Stomach (tissue), 8 donors: ENCODE measurements at regions not wholly inside any gene's neighbourhood (a gene's known extent, or its start where the extent isn't known, plus 50 kb on each side); places are given as distances from the start of the nearest gene placed in this dataset.

Experiments
- DNase-seq, 2 donors: peaks; one replicate each; pipeline versions ENCODE4 v3.0.0 to v3.0.0-alpha.2; 2013 to 2019
- H3K27ac ChIP-seq, 5 donors: fragments of 200-600 bp in 4 of 5; sonication (generic) in 4 of 5; one replicate each; pipeline ENCODE4 v1.5.1; 2013 to 2019; ENCODE audit warnings: mild to moderate bottlenecking in 1 of 5, moderate library complexity in 1 of 5
- H3K27me3 ChIP-seq, 3 donors: fragments of 200-600 bp; sonication (generic); one replicate each; pipeline ENCODE4 v1.5.1; 2017 to 2019; ENCODE audit warnings: mixed run types in 1 of 3
- H3K36me3 ChIP-seq, 4 donors: fragments of 200-600 bp; sonication (generic); 1 replicate in 3 of 4; 2 replicates in 1 of 4; pipeline ENCODE4 v1.5.1; 2016 to 2019
- H3K4me1 ChIP-seq, 4 donors: fragments of 200-600 bp; sonication (generic); one replicate each; pipeline ENCODE4 v1.5.1; 2016 to 2019
- H3K4me3 ChIP-seq, 4 donors: fragments of 200-600 bp; sonication (generic) in 3 of 4; one replicate each; pipeline ENCODE4 v1.5.1; 2016 to 2019; ENCODE audit warnings: mild to moderate bottlenecking in 1 of 4
- H3K9me3 ChIP-seq, 4 donors: fragments of 200-600 bp; sonication (generic); one replicate each; pipeline ENCODE4 v1.5.1; 2016 to 2019
- EP300 ChIP-seq: sonication (generic); formaldehyde crosslinking; IDR thresholded peaks from one replicate; pipeline ENCODE4 v1.6.1; 2017; ENCODE audit warnings: antibody characterized with exemption
- POLR2A ChIP-seq, 4 donors: fragments of 450-650 bp; IDR thresholded peaks; one replicate each; pipeline ENCODE4 v1.6.1; 2016; ENCODE audit warnings: antibody characterized with exemption in 4 of 4, control low read depth in 2 of 4, mild to moderate bottlenecking in 1 of 4, moderate library complexity in 1 of 4
- POLR2AphosphoS5 ChIP-seq, 3 donors: sonication (generic); formaldehyde crosslinking; IDR thresholded peaks; one replicate each; pipeline ENCODE4 v1.6.1; 2016; ENCODE audit warnings: antibody characterized with exemption in 3 of 3
- WGBS, 5 donors: extraction: QIAGEN DNeasy Blood & Tissue Kit in 3 of 5; methylation state at CpG; one replicate each; pipeline versions ENCODE4 v1.1.5 to v1.1.7; 2013 to 2018; 5-methylcytosine and 5-hydroxymethylcytosine counted together
- intact Hi-C: fragments of 100-400 bp; cut with DNase I; formaldehyde crosslinking; loops from one replicate; pipeline ENCODE4 v1.15.1; 2023; ENCODE audit warnings: low total_unique reads
- TF ChIP-seq, protein P1 (sequence below), 7 experiments: fragments of 450-650 bp in 4 of 7; fragments of 200-600 bp in 3 of 7; sonication (generic) in 3 of 7; IDR thresholded peaks; one replicate each; pipeline ENCODE4 v1.5.1; 2016 to 2019; ENCODE audit warnings: antibody characterized with exemption in 7 of 7, control low read depth in 2 of 7, mild to moderate bottlenecking in 1 of 7
- donor health status: healthy with polysubstance abuse.
- donor health status: Bipolar disorder and iron deficiency.
- donor health status: healthy.

DNA sequence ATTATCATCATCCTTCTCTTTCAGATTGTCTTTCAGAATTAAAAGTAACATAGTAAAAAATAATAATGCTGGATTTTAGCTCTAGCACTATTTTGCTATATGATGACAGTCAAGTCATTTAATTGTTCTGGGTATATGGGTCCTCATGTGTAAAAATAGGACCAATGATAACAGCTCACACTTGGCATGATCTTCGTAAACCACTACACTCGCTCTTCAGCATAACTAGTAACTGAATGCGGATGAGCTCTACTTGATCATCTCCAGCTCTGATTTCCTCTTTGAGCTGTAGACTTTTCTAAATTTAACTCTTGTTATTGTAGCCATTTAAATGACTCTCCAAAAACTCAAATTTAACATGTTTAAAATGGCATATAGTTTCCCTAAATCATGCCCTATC is 831.8 kb upstream of the HS3ST1 start:
- Histone ChIP-seq H3K36me3 (no peaks in the 10 kb centered on the region), H3K9me3 (peaks cover 0 to 18% (median 4%) of the 10 kb centered on the region in 4 donors), H3K4me3 (no peak overlapping the region), H3K27me3 (no peaks in the 10 kb centered on the region), H3K4me1 (no peaks in the 10 kb centered on the region), H3K27ac (no peak overlapping the region)
- intact Hi-C loops = no loop called here
- 91 to 95% (median 93%) methylated on average over 3 of the region's 3 CpGs for WGBS, 5 donors
- DNase-seq = no peak
- no peak for TF ChIP-seq EP300

- Histone ChIP-seq H3K4me1 (no peaks in the 10 kb centered on the region), H3K27me3 (no peaks in the 10 kb centered on the region), H3K9me3 (no peaks in the 10 kb centered on the region), H3K36me3 (no peaks in the 10 kb centered on the region), H3K4me3 (no peak overlapping the region), H3K27ac (no peak overlapping the region)
- WGBS, 5 donors = 35 to 54% (median 51%) methylated on average over 3 of the region's 3 CpGs
- DNase-seq = no peak
- intact Hi-C loops = no loop called here
- TF ChIP-seq POLR2AphosphoS5 (IDR thresholded peaks at IDR 0.05) (no peak), POLR2A (IDR thresholded peaks at IDR 0.05) (no peak), EP300 (no peak)
- TF ChIP-seq, protein P1, sequence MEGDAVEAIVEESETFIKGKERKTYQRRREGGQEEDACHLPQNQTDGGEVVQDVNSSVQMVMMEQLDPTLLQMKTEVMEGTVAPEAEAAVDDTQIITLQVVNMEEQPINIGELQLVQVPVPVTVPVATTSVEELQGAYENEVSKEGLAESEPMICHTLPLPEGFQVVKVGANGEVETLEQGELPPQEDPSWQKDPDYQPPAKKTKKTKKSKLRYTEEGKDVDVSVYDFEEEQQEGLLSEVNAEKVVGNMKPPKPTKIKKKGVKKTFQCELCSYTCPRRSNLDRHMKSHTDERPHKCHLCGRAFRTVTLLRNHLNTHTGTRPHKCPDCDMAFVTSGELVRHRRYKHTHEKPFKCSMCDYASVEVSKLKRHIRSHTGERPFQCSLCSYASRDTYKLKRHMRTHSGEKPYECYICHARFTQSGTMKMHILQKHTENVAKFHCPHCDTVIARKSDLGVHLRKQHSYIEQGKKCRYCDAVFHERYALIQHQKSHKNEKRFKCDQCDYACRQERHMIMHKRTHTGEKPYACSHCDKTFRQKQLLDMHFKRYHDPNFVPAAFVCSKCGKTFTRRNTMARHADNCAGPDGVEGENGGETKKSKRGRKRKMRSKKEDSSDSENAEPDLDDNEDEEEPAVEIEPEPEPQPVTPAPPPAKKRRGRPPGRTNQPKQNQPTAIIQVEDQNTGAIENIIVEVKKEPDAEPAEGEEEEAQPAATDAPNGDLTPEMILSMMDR (IDR thresholded peaks at IDR 0.05) = no peak
Observed at GRCh38 chr4:12244973-12245372, 816.3 kb upstream of the HS3ST1 start.

DNA sequence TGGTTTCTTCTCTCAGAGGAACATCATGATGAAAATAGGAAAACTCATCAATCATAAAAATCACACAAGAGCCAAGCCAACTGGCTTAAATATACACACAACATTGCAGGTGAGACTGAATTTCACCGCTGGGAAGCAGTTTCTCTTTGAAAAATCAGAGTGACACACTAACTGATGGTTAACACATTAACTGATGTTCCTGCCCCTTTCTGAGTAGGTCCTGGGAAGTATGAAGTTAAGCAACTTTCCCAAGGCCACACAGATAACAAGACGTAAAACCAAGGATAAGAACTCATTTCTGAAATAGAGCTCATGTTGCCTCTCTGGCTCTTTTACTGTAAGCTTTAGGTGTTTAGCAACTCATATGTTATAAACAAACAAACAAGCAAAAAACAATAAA is 813.7 kb upstream of the HS3ST1 start:
- Histone ChIP-seq H3K4me1 (no peaks in the 10 kb centered on the region), H3K9me3 (no peaks in the 10 kb centered on the region), H3K4me3 (no peak overlapping the region), H3K27me3 (no peaks in the 10 kb centered on the region), H3K27ac (no peak overlapping the region), H3K36me3 (no peaks in the 10 kb centered on the region)
- DNase-seq = no peak
- 39 to 63% (median 53%) methylated on average over 2 of the region's 2 CpGs for WGBS, 5 donors
- intact Hi-C loops = no loop called here
- TF ChIP-seq, protein P1 (IDR thresholded peaks at IDR 0.05) = no peak
- no peak for TF ChIP-seq POLR2A (IDR thresholded peaks at IDR 0.05)
- no peak for TF ChIP-seq EP300
- TF ChIP-seq POLR2AphosphoS5 (IDR thresholded peaks at IDR 0.05) = no peak

DNA sequence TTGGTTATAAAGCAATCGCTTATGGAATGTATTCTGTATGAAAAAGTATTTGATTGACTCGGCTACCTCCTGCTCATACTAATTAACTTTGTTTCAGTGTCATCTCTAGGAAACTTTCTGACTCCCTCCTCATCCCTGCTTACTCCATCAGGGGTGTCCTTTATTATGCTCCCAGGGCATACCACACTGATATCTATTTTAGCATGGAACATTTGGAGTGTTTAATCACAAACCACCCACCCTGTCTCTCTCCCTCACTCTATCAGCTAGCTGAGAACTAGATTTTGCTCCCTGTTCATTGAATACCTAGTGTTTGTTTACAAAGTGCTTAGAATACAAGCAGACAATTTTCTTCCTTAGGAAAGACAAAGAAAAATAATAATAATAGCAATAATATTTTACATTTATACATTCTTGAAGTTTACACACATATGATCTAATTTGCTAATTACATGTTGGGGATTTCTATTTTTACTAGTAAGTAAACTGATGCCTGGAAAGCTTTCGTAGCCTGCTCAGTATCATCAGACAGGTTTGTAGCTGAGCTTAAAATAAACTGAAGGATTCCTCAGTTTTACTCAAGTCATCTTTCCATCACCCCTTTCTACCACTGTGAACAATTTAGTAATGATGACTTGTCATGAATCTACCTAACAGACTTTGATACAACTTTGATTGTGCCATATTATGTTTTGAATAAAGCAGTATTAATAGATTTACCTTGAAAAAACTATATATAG is 811.4 kb upstream of the HS3ST1 start:
- WGBS, 5 donors = 43 to 77% (median 47%) methylated on average over 3 of the region's 3 CpGs
- no peaks in the 10 kb centered on the region for H3K27me3 ChIP-seq
- no peak overlapping the region for H3K27ac ChIP-seq
- TF ChIP-seq EP300 (no peak), POLR2AphosphoS5 (IDR thresholded peaks at IDR 0.05) (no peak), POLR2A (IDR thresholded peaks at IDR 0.05) (no peak)
- TF ChIP-seq, protein P1 (IDR thresholded peaks at IDR 0.05) = no peak
- DNase-seq = no peak
- no peak overlapping the region for H3K4me3 ChIP-seq
- no peaks in the 10 kb centered on the region for H3K9me3 ChIP-seq
- H3K4me1 ChIP-seq = no peaks in the 10 kb centered on the region
- intact Hi-C loops = no loop called here
- H3K36me3 ChIP-seq = no peaks in the 10 kb centered on the region

DNA sequence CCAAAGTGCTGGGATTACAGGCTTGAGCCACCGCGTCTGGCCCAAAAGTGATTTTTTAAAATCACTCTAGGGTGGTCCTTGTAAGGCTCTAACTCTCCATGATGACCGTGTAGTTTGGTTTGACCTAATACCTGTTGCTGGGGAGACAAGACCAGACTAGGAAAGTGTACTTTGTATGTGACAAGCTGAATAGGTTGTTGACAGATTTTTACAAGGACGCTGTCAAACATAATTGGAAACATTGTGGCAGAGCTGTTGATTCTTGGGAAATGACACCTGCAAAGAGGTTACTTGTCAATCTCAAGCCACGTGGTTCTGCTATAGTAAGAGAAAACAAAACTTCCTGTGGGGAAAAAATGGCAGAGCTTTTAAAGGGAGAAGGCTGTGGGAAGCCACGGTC is 802.4 kb upstream of the HS3ST1 start:
- no peak for TF ChIP-seq EP300
- TF ChIP-seq, protein P1 (IDR thresholded peaks at IDR 0.05) = no peak
- no peaks in the 10 kb centered on the region for H3K4me1 ChIP-seq
- no peak overlapping the region for H3K27ac ChIP-seq
- H3K4me3 ChIP-seq = no peak overlapping the region
- no peaks in the 10 kb centered on the region for H3K9me3 ChIP-seq
- intact Hi-C loops = no loop called here
- H3K27me3 ChIP-seq = no peaks in the 10 kb centered on the region
- no peaks in the 10 kb centered on the region for H3K36me3 ChIP-seq
- WGBS, 5 donors = 60 to 73% (median 66%) methylated on average over 6 of the region's 6 CpGs
- no peak for DNase-seq
